CD14-positive monocyte (primary cell): ENCODE measurements at regions not wholly inside any gene's neighbourhood (a gene's known extent, or its start where the extent isn't known, plus 50 kb on each side); places are given as distances from the start of the nearest gene placed in this dataset.

ENCODE experiments used
- DNase-seq, 3 donors: peaks; one replicate each; pipeline ENCODE4 v3.0.0-alpha.2; 2011 to 2022
- H2AFZ ChIP-seq: 2 replicates; pipeline ENCODE4 v1.6.0; 2012; ENCODE audit warnings: mild to moderate bottlenecking, low read depth, low read length, inconsistent platforms; ENCODE audit not compliant: insufficient read depth, poor library complexity, severe bottlenecking
- H3K27ac ChIP-seq, 2 donors: 1 replicate in 1 of 2; 2 replicates in 1 of 2; pipeline ENCODE4 v1.5.1; 2012 to 2013; ENCODE audit warnings: low read length in 2 of 2, control low read depth in 1 of 2, inconsistent platforms in 1 of 2, low read depth in 1 of 2, mild to moderate bottlenecking in 1 of 2
- H3K27me3 ChIP-seq, 2 donors: one replicate each; pipeline versions ENCODE4 v1.6.0 to v1.6.1; 2011 to 2013; ENCODE audit warnings: low read length in 2 of 2; ENCODE audit not compliant: control insufficient read depth in 2 of 2, insufficient read depth in 2 of 2
- H3K36me3 ChIP-seq, 2 donors: replicated peaks in 1 of 2; 1 replicate in 1 of 2; 2 replicates in 1 of 2; pipeline versions ENCODE4 v1.5.1 to v1.6.1; 2012 to 2013; ENCODE audit warnings: low read length in 2 of 2, control low read depth in 1 of 2, inconsistent platforms in 1 of 2, mild to moderate bottlenecking in 1 of 2; ENCODE audit not compliant: insufficient read depth in 2 of 2, control insufficient read depth in 1 of 2
- H3K4me1 ChIP-seq, 2 donors: 1 replicate in 1 of 2; 2 replicates in 1 of 2; pipeline versions ENCODE4 v1.5.1 to v1.6.1; 2012 to 2013; ENCODE audit warnings: low read length in 2 of 2, control low read depth in 1 of 2, inconsistent platforms in 1 of 2, mild to moderate bottlenecking in 1 of 2, moderate library complexity in 1 of 2; ENCODE audit not compliant: insufficient read depth in 2 of 2, control insufficient read depth in 1 of 2
- H3K4me2 ChIP-seq: replicated peaks from 2 replicates; pipeline ENCODE3; 2012; ENCODE audit warnings: low read length, moderate library complexity, mild to moderate bottlenecking; ENCODE audit not compliant: poor library complexity, severe bottlenecking; ENCODE audit errors: extremely low read depth
- H3K4me3 ChIP-seq, 3 experiments: fragments of 200-600 bp in 1 of 3; sonication (generic) in 1 of 3; replicated peaks in 1 of 3; 1 replicate in 2 of 3; 2 replicates in 1 of 3; pipeline ENCODE4 v1.5.1; 2011 to 2013; ENCODE audit warnings: low read length in 3 of 3, mild to moderate bottlenecking in 3 of 3, control low read depth in 2 of 3, low read depth in 2 of 3, inconsistent platforms in 1 of 3, moderate library complexity in 1 of 3
- H3K79me2 ChIP-seq: 2 replicates; pipeline ENCODE4 v1.6.0; 2012; ENCODE audit warnings: mild to moderate bottlenecking, control low read depth, inconsistent platforms, low read length, moderate library complexity; ENCODE audit not compliant: insufficient read depth
- H3K9ac ChIP-seq: 2 replicates; pipeline ENCODE4 v1.6.0; 2017; ENCODE audit warnings: low read length, mild to moderate bottlenecking; ENCODE audit not compliant: insufficient read depth, poor library complexity, severe bottlenecking
- H3K9me3 ChIP-seq, 2 donors: replicated peaks in 1 of 2; 1 replicate in 1 of 2; 2 replicates in 1 of 2; pipeline versions ENCODE4 v1.5.1 to v1.6.1; 2012 to 2013; ENCODE audit warnings: low read length in 2 of 2, control low read depth in 1 of 2; ENCODE audit not compliant: control insufficient read depth in 1 of 2, insufficient read depth in 1 of 2
- H4K20me1 ChIP-seq: 2 replicates; pipeline ENCODE4 v1.6.0; 2012; ENCODE audit warnings: mild to moderate bottlenecking, low read length, control low read depth, moderate library complexity; ENCODE audit not compliant: insufficient read depth
- H3K27ac Mint-ChIP-seq, 7 donors: one replicate each; pipeline ENCODE4 v1.8.0; 2020; ENCODE audit warnings: mild to moderate bottlenecking in 7 of 7, mixed read lengths in 7 of 7, moderate library complexity in 6 of 7, inconsistent platforms in 2 of 7
- H3K27me3 Mint-ChIP-seq, 3 donors: one replicate each; pipeline ENCODE4 v1.8.0; 2021 to 2022; ENCODE audit warnings: low read depth in 3 of 3, mild to moderate bottlenecking in 3 of 3, mixed read lengths in 3 of 3, moderate library complexity in 3 of 3, inconsistent platforms in 1 of 3
- H3K36me3 Mint-ChIP-seq, 2 donors: one replicate each; pipeline ENCODE4 v1.8.0; 2020; ENCODE audit warnings: mixed read lengths in 2 of 2, inconsistent platforms in 1 of 2, mild to moderate bottlenecking in 1 of 2
- H3K4me1 Mint-ChIP-seq: one replicate; pipeline ENCODE4 v1.8.0; 2020; ENCODE audit warnings: mild to moderate bottlenecking, mixed read lengths
- H3K4me3 Mint-ChIP-seq, 2 donors: one replicate each; pipeline ENCODE4 v1.8.0; 2020; ENCODE audit warnings: mild to moderate bottlenecking in 2 of 2, mixed read lengths in 2 of 2, moderate library complexity in 1 of 2
- H3K9me3 Mint-ChIP-seq, 7 donors: one replicate each; pipeline ENCODE4 v1.8.0; 2020 to 2022; ENCODE audit warnings: mixed read lengths in 7 of 7, mild to moderate bottlenecking in 6 of 7, moderate library complexity in 6 of 7, inconsistent platforms in 2 of 7
- CTCF ChIP-seq: fragments of 200-600 bp; IDR thresholded peaks from one replicate; pipeline ENCODE4 v1.8.0; 2022; ENCODE audit warnings: antibody characterized with exemption, mild to moderate bottlenecking
- WGBS: methylation state at CpG from one replicate; pipeline ENCODE4 v1.1.5; 2013; ENCODE audit warnings: missing lambda C conversion rate; ENCODE audit not compliant: insufficient coverage; 5-methylcytosine and 5-hydroxymethylcytosine counted together
- intact Hi-C, 2 donors: fragments of 100-400 bp; cut with micrococcal nuclease; formaldehyde crosslinking; loops; one replicate each; pipeline versions ENCODE4 v1.15.0 to v1.15.1; 2023

DNA sequence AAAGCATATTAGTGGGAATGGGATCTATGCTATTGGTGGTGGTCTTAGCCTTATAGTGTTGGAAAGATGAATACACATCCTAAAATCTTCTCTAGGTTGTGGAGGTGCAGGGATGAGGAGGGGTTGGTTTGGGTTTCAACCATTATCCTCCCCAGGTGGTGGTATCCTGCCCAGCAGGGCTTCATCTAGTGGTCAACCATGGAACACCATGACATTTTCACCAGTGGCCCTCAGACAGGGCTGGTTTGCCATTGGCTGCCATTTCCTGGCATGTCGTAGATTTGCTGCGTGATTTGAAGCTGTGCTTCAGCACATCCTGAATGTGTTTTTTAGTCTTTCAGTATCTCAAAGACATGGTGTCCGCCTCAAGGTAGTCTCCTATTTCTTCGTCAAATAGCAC is 391.2 kb upstream of the HNRNPA3 start:
- intact Hi-C loops: no loop called here
- Histone ChIP-seq H3K4me3 (no peak overlapping the region), H3K36me3 (no peaks in the 10 kb centered on the region), H3K4me2 (no peak overlapping the region), H3K9ac (no peak overlapping the region), H4K20me1 (no peaks in the 10 kb centered on the region), H3K9me3 (no peaks in the 10 kb centered on the region), H3K4me1 (no peaks in the 10 kb centered on the region), H3K79me2 (no peaks in the 10 kb centered on the region), H3K27me3 (no peaks in the 10 kb centered on the region), H3K27ac (no peak overlapping the region), H2AFZ (no peak overlapping the region)
- peaks cover 0 to 2% (median 0%) of the 10 kb centered on the region in 7 donors for H3K9me3 Mint-ChIP-seq
- no peaks in the 10 kb centered on the region for H3K36me3 Mint-ChIP-seq
- no peak for TF ChIP-seq CTCF
- no peaks in the 10 kb centered on the region for H3K4me1 Mint-ChIP-seq
- peaks cover 0 to 3% (median 0%) of the 10 kb centered on the region in 3 donors for H3K27me3 Mint-ChIP-seq
- H3K4me3 Mint-ChIP-seq: no peak overlapping the region
- DNase-seq: no peak
- WGBS: 91% methylated on average over 4 of the region's 4 CpGs
- no peak overlapping the region for H3K27ac Mint-ChIP-seq

- Mint-ChIP-seq H3K27me3 (peaks cover 0 to 3% (median 0%) of the 10 kb centered on the region in 3 donors), H3K4me3 (no peak overlapping the region), H3K27ac (no peak overlapping the region), H3K9me3 (peaks cover 0 to 2% (median 0%) of the 10 kb centered on the region in 7 donors), H3K4me1 (no peaks in the 10 kb centered on the region), H3K36me3 (no peaks in the 10 kb centered on the region)
- Histone ChIP-seq H3K9me3 (no peaks in the 10 kb centered on the region), H3K9ac (no peak overlapping the region), H3K79me2 (no peaks in the 10 kb centered on the region), H3K27ac (no peak overlapping the region), H2AFZ (no peak overlapping the region), H4K20me1 (no peaks in the 10 kb centered on the region), H3K4me1 (no peaks in the 10 kb centered on the region), H3K27me3 (no peaks in the 10 kb centered on the region), H3K4me3 (no peak overlapping the region), H3K36me3 (no peaks in the 10 kb centered on the region), H3K4me2 (no peak overlapping the region)
- 100% methylated on average over 1 of the region's 2 CpGs for WGBS
- intact Hi-C loops: no loop called here
- DNase-seq: no peak
- TF ChIP-seq CTCF: no peak
Observed at GRCh38 chr2:176822060-176822459, 390.5 kb upstream of the HNRNPA3 start.
